ENCODE measurements at regions not wholly inside any gene's neighbourhood (a gene's known extent, or its start where the extent isn't known, plus 50 kb on each side); places are given as distances from the start of the nearest gene placed in this dataset.
A peak's percentile ranks its signal among the peaks of the same experiment; 100 is the strongest.

- DNase-seq (ENCODE audit: low read depth in 3 of 3): no peak
Observed at GRCh38 chr10:123557366-123558108, 108.6 kb upstream of the GPR26 start.

- DNase-seq (ENCODE audit: low read depth in 3 of 3): no peak
Observed at GRCh38 chr10:123558651-123559050, 107.5 kb upstream of the GPR26 start.

GRCh38 chr10:123559066-123559822, 106.9 kb upstream of the GPR26 start:
- peak; percentile 24 to 51 (median 32) for DNase-seq (ENCODE audit: low read depth in 3 of 3)

GRCh38 chr10:123559823-123560092, 106.4 kb upstream of the GPR26 start:
- DNase-seq (ENCODE audit: low read depth in 3 of 3): no peak

GRCh38 chr10:123560301-123561140, 105.6 kb upstream of the GPR26 start:
- DNase-seq (ENCODE audit: low read depth in 3 of 3): no peak

GRCh38 chr10:123561141-123561440, 105.1 kb upstream of the GPR26 start:
- DNase-seq (ENCODE audit: low read depth in 3 of 3): no peak

- no peak for DNase-seq (ENCODE audit: low read depth in 3 of 3)
Observed at GRCh38 chr10:123562387-123562786, 103.8 kb upstream of the GPR26 start.

GRCh38 chr10:123562811-123563580, 103.2 kb upstream of the GPR26 start:
- DNase-seq (ENCODE audit: low read depth in 3 of 3): no peak

- no peak for DNase-seq (ENCODE audit: low read depth in 3 of 3)
Observed at GRCh38 chr10:123563581-123563855, 102.6 kb upstream of the GPR26 start.

GRCh38 chr10:123563994-123564393, 102.2 kb upstream of the GPR26 start:
- DNase-seq (ENCODE audit: low read depth in 3 of 3): no peak

GRCh38 chr10:123564631-123565030, 101.5 kb upstream of the GPR26 start:
- DNase-seq (ENCODE audit: low read depth in 3 of 3): no peak

- DNase-seq (ENCODE audit: low read depth in 3 of 3): no peak
Observed at GRCh38 chr10:123565691-123566660, 100.2 kb upstream of the GPR26 start.

GRCh38 chr10:123567984-123568739, 98.0 kb upstream of the GPR26 start:
- no peak for DNase-seq (ENCODE audit: low read depth in 3 of 3)

GRCh38 chr10:123568751-123569150, 97.4 kb upstream of the GPR26 start:
- no peak for DNase-seq (ENCODE audit: low read depth in 3 of 3)

- no peak for DNase-seq (ENCODE audit: low read depth in 3 of 3)
Observed at GRCh38 chr10:123569436-123570035, 96.6 kb upstream of the GPR26 start.

GRCh38 chr10:123570051-123570897, 95.9 kb upstream of the GPR26 start:
- DNase-seq (ENCODE audit: low read depth in 3 of 3): no peak

GRCh38 chr10:123570898-123571515, 95.1 kb upstream of the GPR26 start:
- DNase-seq (ENCODE audit: low read depth in 3 of 3): no peak

- DNase-seq (ENCODE audit: low read depth in 3 of 3): no peak
Observed at GRCh38 chr10:123571978-123572377, 94.2 kb upstream of the GPR26 start.

Data from stimulated activated CD4-positive, alpha-beta T cell treated with anti-CD3 and anti-CD28 coated beads, TNF-alpha, amount 100 ng/mL, for 48 hours (primary cell).